ENCODE measurements at regions not wholly inside any gene's neighbourhood (a gene's known extent, or its start where the extent isn't known, plus 50 kb on each side); places are given as distances from the start of the nearest gene placed in this dataset.

DNA sequence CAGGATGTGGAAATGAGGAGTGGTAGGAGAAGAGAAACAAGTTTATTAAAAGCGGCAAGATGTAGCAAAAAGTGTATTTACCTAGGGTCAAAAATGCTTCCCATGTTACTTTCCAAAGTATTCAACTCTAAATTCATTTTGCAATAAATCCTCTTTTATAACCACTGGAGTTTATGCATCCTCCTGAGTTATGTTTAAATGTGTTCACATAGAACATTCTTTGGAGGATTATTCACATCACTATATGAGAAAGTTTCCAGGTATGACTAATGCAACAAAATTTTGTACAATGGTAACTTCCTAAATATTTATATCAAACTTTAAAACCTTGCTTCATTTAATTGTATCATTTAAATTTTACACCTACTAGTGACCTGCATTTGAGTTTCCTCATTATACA, 870.6 kb upstream of the SLIT2 start:
- no peak for DNase-seq

DNA sequence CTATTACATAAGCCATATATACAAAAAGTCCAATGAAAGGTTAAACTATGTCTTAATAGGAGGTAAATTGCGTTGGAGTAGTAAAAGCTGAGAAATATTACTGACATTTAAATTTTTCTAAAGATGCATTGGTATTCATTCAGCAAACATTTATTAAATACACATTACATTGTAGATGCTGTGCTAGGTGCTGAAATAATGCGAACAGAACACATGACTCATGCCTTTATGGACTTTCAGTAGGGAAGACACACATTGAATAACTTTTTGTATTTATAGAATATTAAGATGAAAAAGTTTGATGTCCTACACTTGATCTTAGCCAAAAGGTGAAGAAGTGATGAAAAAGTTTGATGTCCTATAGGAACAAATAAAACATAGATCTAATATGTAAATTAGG, 871.1 kb upstream of the SLIT2 start:
- DNase-seq, result no peak

DNA sequence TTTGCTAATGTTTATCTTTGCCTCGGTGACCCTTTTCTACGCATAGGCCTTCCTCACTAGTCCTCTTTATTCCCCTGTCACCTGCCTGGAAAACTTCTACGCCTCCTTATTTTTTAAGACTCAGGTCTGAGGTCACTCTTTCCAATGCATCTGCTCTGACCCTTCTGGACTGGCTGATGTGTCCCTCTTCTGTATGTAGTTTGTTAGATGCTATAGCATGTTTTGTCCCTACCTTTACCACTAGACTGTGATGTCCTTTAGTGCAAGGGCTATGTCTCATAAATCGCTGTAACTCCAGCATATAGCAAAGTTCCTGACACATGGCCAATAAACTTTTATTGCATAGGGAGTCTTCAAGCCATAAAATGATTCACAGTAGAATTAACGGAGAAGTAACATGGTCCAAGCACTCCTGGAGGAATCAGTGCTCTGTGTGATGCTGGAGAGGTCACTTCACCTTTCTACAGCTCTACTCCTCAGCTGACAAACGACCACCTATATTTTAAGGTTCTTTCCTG, 872.5 kb upstream of the SLIT2 start:
- DNase-seq, result no peak

DNA sequence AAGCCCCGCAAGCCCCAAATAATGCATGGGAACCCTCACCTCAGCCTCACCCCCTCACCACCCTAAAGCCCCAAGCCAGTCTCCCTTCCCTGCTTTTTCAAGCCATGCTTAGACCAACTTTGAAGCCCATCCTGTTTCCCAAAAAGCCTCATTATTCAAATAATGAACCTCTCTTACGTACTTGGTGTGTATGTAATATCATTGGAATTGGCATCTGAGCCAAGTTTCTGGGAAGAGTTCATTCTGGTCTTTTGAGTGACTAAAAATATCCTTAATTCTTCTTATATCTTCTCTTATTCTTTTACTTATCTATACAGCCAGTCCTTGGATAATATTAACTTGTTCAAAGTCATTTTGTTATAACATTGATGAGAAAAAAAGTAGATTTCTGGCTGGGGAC, 875.8 kb upstream of the SLIT2 start:
- no peak for DNase-seq

DNA sequence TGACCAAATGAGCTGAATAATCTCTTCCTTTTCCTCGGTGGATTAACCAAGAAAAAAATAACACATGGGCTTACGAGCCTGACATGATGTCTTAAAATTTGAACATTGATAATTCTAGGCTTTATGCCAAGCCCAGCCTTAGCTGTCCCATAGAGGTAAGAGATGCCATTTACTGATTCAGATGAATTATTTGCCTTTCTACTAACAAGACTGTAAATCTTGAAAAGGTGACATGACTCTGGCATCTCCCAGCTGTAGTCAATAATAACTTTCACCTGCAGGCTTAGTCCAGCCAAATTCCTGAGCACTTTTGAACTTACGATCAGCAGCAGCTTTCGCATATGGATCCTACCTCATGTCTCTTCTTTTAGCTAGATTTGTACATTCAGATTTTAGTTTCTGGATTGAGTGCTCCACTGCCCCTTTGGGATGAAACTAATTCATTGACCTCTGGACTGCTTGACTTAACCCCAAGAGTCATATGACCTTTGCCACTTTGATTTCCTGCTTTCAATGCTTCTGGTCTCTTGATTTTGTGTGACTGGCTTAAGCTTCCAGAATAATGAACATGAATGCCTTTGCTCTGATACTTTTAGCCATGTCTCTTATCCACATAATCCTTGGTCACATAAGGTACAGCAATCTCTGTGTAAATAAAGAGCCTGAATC, 876.4 kb upstream of the SLIT2 start:
- no peak for DNase-seq

DNA sequence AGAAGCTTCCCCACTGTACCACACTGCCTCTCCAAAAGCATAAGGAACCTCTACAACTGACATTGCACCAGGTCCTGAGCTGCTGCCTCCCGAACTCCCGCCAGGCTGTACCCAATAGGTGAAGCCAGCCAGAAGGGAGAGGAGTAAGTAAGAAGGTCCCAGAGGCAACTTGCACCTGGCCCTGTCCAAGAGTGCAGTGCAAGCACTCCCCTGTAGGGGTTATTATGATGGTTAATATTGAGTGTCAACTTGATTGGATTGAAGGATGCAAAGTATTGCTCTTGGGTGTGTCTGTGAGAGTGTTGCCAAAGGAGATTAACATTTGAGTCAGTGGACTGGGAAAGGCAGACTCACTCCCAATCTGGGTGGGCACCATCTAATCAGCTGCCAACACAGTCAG, 879.3 kb upstream of the SLIT2 start:
- DNase-seq, result no peak

DNA sequence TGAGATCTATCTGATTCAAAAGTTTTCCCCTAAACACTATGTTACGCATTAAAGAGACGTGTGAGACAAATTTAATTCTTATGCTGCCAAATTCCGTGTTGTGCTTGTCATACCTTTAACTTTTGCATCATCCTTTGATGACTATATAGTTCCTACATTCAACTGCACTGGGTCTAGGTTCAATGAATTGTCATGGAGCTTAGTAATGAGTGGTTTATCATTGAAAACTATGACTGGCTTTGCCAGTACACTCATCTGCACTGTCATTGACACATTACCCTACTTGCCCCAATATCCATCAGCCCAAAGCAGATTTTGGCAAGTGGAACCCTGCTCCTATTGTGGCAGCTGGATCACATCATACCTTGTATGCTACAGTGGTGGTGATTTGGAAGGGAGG, 882.9 kb upstream of the SLIT2 start:
- DNase-seq, result no peak

DNA sequence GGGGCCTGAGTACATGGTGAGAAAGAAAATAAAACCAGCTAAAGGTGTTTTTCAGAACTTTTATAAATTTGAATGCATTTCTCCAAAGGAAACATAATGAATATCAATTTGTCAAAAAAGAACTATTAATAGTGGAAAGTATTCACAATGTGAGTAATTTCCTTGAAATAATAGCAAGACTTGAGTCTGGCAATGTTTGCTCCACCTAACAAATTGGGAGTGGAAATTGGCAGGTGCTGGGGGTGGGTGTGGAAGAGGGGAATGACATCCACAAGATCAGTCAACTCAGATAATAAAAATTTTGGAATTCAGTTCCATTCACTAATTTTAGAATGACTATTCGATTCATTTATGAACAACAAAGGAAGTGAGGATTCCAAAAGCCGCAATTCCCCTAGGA, 884.8 kb upstream of the SLIT2 start:
- no peak for DNase-seq

DNA sequence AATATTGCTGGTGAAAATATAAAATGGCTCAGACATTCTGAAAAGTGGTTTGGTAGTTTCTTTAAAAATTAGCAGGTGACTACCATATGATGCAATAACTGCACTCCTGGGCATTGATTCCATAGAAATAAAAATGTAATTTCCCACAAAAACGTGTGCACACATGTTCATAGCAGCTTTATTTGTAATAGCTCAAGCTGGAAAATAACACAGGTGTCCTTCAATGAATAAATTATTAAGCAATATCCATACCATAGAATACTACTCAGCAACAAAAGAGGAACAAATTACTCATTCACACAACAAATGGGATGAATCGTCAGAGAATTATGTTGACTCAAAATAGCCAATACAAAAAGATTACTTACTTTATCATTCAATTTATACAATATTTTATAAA, 893.7 kb upstream of the SLIT2 start:
- DNase-seq, result no peak

DNA sequence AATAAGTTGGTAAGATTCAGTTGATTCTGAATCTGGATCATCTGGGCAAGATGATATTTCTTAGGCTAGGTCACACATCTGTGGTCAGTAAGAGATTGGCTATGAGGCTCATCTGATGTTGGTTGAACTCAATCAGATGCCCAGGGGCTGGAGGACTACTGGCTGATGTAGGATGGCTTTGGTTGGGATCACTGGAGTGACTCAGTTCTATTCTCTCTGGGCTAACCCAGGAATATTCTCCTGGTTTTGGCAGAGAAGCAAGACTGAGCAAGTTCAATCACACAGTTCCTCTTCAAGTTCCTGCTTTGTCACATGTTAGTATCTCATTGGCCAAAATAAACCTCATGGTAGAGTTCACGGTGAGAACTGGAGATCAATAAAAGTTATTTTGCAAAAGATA, 902.3 kb upstream of the SLIT2 start:
- no peak for DNase-seq

DNA sequence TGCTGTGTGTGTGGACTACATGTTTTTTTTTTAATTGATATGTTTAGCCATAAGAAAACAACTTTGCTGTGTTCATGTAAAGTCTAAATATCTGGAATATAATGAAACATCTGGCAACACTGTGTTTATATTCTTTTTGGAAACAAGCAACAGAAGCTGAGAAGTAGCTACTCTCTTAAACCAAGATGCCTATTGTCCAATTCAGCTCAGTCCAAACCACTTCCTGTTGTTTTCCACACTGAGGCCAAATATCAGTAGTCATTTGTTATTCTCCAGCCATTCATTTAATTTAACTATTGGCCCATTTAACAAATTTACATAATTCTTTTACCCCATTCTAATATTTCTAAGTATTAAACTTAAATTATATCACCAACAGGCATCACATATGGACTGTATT, 903.0 kb upstream of the SLIT2 start:
- no peak for DNase-seq

DNA sequence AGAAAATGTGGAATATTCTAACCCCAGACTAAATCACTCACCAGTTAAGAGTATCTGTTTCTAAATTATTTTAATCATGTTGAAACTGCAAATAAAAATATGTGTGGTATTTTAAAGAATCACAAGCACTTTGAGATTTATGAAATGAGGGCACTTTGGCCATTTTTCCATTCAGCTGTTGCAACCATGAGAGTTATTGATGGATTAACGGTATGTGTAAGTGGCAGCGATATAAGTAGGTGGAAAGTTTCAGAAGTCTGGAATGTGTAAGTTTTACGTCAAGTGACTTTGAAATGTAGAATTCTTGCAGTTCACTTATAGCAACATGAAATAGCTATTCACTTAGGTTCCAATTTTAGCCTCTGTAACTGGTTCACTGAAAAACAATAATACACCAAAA, 905.1 kb upstream of the SLIT2 start:
- no peak for DNase-seq

DNA sequence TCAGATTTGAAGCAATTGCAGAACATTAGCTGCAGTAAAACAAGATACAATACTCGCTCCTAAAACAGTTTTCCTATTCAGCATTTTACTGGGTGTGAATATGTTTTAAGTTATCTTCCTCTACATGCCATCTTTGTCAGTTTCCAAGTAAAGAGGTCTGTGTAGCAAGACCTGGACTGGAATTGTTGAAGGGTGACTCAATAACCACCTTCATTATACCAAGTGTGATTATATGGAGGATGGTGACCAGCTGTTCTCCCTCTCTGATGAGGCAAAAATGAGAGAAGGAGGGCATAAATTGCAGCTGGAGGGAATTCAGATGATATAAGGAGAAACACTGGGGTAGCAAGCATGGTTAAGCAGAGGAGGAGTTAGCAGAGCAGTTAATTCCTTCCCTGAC, 922.1 kb upstream of the SLIT2 start:
- DNase-seq, result no peak

DNA sequence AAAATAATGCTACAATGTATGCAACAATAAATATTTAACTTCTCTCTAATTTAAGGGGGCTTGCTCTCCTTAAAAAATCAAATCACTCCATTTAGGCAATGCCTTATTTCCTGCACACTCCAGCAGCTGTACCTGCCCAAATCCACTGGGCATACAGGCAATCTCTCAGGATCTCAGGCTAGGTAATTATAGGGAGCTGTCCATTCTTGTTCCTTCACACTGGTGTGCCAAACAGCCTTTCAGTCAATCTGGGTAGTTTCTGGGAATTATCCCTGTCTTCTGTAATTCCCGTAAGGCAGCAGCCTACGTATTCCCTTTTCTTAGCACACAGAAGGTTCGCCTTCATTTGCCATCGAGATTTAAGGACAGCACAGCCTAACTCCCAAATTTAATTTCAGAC, 922.6 kb upstream of the SLIT2 start:
- DNase-seq, result no peak

DNA sequence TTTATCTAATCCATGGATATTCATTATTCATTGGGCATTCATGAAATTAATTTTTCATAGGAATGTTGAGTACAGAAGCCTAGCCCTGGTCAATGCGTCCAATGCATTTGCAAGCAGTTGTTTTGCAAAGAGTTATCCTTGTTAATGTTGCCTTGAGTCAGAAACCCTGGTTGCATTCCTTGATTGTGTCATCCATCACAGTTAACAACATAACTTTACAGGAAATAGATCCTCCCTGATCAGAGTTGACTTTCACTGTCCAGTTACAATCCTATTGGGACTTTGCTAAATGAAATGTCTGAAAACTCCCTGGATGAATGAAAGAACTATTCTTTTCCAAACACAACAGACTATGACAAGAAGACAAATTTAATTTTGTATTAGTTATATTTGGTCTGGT, 924.3 kb upstream of the SLIT2 start:
- DNase-seq, result no peak

DNA sequence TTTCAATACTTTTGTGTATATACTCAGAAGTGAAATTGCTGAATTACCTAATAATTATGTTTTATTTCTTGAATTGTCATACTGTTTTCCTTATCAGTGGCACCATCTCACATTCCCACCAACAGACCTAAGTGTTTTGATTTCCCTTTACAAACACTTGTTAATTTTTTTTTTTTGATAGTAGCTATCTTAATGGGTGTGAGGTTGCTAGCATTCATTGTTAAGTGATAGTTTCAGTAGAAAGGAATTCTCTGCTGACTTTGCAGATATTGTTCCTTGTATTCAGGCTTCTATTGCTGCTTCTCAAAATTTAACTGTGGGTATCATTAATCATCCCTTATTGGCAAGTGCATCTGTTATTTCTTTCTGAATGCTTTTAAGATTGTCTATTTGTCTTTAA, 927.5 kb upstream of the SLIT2 start:
- no peak for DNase-seq

DNA sequence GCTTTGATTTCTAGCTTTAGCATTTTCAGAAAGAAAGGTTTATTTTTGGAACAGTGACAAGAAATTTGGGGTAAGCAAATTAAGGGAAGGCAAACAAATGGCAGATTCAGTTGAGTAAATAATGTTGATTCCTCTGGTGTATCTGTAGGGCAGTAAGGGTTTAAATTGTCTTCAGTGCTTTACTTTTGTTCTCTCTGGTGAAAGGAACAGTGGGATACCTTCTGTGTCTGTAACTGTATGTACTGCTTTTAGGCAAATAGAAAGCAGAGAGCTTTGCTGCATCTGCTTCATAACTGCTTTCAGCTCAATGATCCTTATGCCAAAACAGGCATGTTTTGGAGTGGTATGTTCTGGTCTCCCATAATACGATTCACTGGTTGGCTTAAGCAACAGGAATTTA, 932.1 kb upstream of the SLIT2 start:
- DNase-seq, result no peak

DNA sequence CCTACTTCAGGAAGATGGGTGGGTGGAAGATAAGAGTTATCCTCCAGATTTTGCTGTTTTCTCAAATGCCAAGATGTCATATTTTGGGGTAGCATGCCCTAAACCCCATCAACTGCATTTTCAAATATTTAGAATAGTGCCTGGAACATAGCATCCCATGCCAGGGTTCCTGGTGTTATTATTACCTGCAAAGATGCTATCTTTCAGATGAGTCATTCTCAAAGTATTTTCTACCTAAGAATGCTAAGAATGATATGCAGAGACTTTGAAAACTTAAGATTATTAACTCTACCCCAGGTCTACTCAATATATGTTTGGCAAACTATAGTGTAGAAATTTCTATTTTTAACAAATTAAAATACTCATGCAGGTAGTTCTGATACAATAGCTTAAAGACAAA, 934.3 kb upstream of the SLIT2 start:
- no peak for DNase-seq

DNA sequence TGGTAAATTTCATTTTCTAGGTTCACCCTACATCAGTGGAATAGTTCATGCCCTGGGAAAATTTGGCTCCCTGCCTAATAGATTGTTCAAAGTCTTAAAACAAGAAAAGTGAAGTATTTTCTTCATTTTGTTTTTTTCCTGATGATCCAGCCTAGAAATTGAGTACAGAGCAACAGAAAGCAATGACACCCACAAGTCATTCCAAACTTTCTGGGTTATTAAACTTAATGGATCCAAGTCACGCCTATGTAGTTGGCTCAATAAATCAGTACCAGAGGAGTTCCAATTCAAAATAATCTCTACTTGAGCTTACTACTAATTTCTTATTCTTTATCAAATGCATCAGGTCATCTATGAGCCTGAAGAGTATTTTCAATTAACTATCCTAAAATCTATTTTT, 937.6 kb upstream of the SLIT2 start:
- DNase-seq, result no peak

DNA sequence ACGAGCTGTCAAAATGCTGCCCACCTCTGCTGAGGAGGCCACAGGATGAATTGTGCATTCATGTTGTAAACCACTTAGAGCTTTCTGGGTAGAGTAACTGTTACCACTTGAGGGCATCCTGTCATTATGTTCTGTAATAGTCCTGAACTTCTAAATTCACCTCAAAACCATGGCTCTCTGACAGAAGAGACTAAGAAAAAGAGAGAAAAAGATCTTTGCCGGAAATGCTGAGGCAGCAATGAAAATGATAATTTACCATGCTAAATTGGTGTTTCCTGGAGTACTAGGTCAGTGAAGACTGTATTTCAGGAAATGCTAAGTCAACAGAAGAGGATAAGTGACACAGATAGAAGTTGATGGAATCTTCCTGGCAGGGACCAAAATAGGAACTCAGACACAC, 942.3 kb upstream of the SLIT2 start:
- DNase-seq, result no peak

DNA sequence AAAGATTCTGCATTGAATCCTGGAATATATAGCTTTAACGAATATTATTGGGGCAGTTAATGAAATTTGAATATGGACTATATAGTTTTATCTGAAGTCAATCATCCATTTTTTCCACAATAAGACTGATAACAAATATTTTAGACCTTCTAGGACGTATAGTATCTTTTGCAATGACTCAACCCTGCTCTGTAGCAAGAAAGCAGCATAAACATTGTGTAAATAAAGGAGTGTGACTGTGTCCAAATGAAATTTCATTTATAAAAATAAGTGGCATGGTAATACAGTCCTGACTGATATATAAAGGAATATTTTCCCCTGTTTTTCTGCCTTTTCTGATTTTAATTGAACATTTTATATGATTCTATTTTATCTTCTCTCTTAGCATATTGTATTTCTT, 947.7 kb upstream of the SLIT2 start:
- DNase-seq, result no peak

DNA sequence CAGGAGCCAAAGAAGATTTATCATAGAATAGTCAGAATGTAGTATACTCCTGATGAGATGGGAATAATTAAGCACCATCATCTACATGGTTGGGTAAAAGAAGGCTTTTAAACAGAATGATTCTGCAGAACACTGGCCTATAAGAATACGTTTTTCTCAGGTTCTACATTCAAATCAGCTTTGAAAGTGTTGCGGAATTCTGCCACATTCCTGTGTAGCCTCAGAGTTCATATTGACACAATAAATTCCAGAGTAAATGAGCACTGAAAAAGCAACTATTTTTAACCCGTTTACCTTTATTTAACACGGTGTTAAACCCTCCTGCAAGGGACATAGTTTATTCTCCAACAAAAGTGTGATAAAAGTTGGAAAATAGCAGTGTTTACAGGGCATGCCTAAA, 950.2 kb upstream of the SLIT2 start:
- no peak for DNase-seq

DNA sequence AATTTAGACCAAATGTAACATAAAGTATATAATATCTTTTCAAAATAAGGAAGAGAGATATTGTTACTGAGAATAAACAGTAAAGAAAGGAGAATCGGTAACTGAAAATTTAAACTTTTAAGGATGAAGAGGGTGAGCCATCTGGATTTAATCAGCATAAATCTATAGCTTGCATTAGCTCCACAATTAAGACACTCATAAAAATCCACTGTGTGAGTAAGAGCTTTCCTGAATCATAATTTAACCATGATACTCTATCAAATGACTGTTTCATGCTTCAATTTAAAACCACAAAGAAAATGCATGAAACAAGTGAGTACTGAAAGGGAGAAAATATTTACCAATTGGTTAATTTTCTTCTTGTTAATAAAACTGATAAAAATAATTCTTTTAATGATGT, 951.5 kb upstream of the SLIT2 start:
- DNase-seq, result no peak

DNA sequence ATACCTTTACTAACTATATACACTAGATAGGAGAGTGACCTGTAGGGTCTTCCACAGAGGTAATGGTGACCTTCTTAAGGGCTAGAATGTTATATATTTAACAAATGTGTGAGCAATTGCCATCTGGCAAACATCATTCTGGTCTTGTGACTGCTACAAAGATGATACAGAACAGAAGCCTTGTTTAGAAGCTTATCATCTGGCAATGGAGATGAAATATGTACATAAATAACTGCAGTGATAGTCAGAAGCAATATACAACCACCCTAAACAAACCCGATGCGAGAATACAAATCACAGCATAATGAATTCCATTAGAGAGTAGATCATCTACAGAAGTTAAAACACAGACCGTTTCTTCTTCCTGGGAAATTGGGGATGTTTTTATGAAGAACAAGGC, 952.7 kb upstream of the SLIT2 start:
- DNase-seq, result no peak

DNA sequence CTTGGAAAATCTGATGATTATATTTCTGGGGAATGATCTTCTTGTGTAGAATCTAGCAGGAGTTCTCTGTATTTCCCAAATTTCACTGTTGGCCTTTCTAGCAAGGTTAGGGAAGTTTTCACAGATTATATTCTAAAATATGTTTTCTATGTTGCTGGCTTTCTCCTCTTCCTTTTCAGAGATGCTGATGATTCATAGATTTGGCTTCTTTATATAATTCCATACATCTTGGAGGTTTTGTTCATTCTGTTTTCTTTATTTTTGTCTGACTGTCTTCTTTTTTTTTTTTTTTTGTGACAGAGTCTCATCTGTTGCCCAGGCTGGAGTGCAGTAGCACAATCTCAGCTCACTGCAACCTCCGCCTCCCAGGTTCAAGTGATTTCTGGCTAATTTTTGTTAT, 957.9 kb upstream of the SLIT2 start:
- no peak for DNase-seq

DNA sequence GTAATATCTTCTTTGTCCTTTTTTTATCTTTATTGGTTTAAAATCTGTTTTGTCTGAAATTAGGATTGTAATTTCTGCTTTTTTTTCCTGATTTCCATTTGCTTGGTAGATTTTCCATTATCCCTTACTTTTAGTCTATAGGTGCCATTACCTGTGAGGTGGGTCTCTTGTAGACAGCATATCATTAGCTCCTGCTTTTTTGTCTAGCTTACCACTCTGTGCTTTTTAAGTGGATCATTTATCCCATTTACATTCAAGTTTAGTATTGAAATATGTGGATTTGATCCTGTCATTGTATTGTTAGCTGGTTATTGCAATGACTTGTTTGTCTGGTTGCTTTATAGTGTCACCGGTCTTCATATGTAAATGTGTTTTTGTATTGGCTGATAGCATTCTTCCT, 958.6 kb upstream of the SLIT2 start:
- DNase-seq, result no peak
